Calu3 (cell line): ENCODE measurements at regions not wholly inside any gene's neighbourhood (a gene's known extent, or its start where the extent isn't known, plus 50 kb on each side); places are given as distances from the start of the nearest gene placed in this dataset.
A peak's percentile ranks its signal among the peaks of the same experiment; 100 is the strongest.

Experiments used
- BruUV-seq: library from RNA; stranded (reverse); fragments of 400-500 nt; replicated peaks from 2 replicates; lab custom pipeline; 2021; lab: Mats Ljungman, UMichigan
- CTCF ChIA-PET: fragments of 300-600 bp; sonication (Branson Sonifier 250); formaldehyde crosslinking; loops from one replicate; lab custom pipeline; 2022; ENCODE audit warnings: antibody characterized with exemption; lab: Charles Lee
- DNase-seq: peaks from one replicate; pipeline ENCODE4 v3.0.0; 2022
- H3K27ac Mint-ChIP-seq: one replicate; pipeline ENCODE4 v1.8.0; 2022; ENCODE audit warnings: mixed read lengths; ENCODE audit not compliant: unreplicated experiment
- H3K27me3 Mint-ChIP-seq: one replicate; pipeline ENCODE4 v1.8.0; 2022; ENCODE audit warnings: mixed read lengths; ENCODE audit not compliant: unreplicated experiment
- H3K36me3 Mint-ChIP-seq: one replicate; pipeline ENCODE4 v1.8.0; 2022; ENCODE audit warnings: mild to moderate bottlenecking, moderate library complexity, mixed read lengths; ENCODE audit not compliant: insufficient read depth, unreplicated experiment
- H3K4me1 Mint-ChIP-seq: one replicate; pipeline ENCODE4 v1.8.0; 2022; ENCODE audit warnings: mild to moderate bottlenecking, low read depth, mixed read lengths; ENCODE audit not compliant: unreplicated experiment
- H3K4me3 Mint-ChIP-seq: one replicate; pipeline ENCODE4 v1.8.0; 2022; ENCODE audit warnings: mild to moderate bottlenecking, low read depth, moderate library complexity, mixed read lengths; ENCODE audit not compliant: unreplicated experiment
- H3K9me3 Mint-ChIP-seq: one replicate; pipeline ENCODE4 v1.8.0; 2022; ENCODE audit warnings: low read depth, mixed read lengths; ENCODE audit not compliant: unreplicated experiment
- CTCF ChIP-seq: fragments of 200-600 bp; IDR thresholded peaks from one replicate; pipeline ENCODE4 v1.8.0; 2022; ENCODE audit warnings: antibody characterized with exemption; ENCODE audit not compliant: unreplicated experiment
- intact Hi-C: fragments of 100-400 bp; cut with micrococcal nuclease; formaldehyde crosslinking; loops from one replicate; pipeline ENCODE4 v1.10.0; 2022; ENCODE audit not compliant: unreplicated experiment

GRCh38 chr2:12175323-12175722 lies 428.9 kb downstream of the LPIN1 start:
- intact Hi-C loops, result loop anchor here (10.0 kb wide), 2 partner anchors 311 to 341 kb away; no protein-coding TSS in a partner anchor
- no peak for TF ChIP-seq CTCF
- H3K9me3 Mint-ChIP-seq, result no peaks in the 10 kb centered on the region

GRCh38 chr2:12176623-12177454 lies 430.4 kb downstream of the LPIN1 start:
- Mint-ChIP-seq H3K9me3 (no peaks in the 10 kb centered on the region), H3K36me3 (no peaks in the 10 kb centered on the region), H3K27ac (no peak overlapping the region), H3K4me3 (no peak overlapping the region), H3K4me1 (no peaks in the 10 kb centered on the region), H3K27me3 (peaks cover 47% of the 10 kb centered on the region)
- peak; percentile 48 for DNase-seq
- CTCF ChIA-PET, result no interaction called here
- no peak for TF ChIP-seq CTCF
- BruUV-seq, result no TSS peak
- intact Hi-C loops, result loop anchor here (10.0 kb wide), 2 partner anchors 312 to 342 kb away; no protein-coding TSS in a partner anchor

More at GRCh38 chr2:12175323-12175722, 428.9 kb downstream of the LPIN1 start:
- CTCF ChIA-PET, result no interaction called here
- DNase-seq, result no peak
- Mint-ChIP-seq H3K4me1 (no peaks in the 10 kb centered on the region), H3K4me3 (no peak overlapping the region), H3K27me3 (peaks cover 32% of the 10 kb centered on the region), H3K27ac (no peak overlapping the region), H3K36me3 (no peaks in the 10 kb centered on the region)
- no TSS peak for BruUV-seq

GRCh38 chr2:12177455-12178288 lies 431.2 kb downstream of the LPIN1 start:
- H3K4me3 Mint-ChIP-seq, result no peak overlapping the region
- CTCF ChIA-PET, result no interaction called here
- DNase-seq, result no peak
- no peaks in the 10 kb centered on the region for H3K9me3 Mint-ChIP-seq
- intact Hi-C loops, result loop anchor here (10.0 kb wide), 2 partner anchors 313 to 343 kb away; no protein-coding TSS in a partner anchor
- H3K36me3 Mint-ChIP-seq, result no peaks in the 10 kb centered on the region
- H3K4me1 Mint-ChIP-seq, result no peaks in the 10 kb centered on the region
- H3K27ac Mint-ChIP-seq, result no peak overlapping the region
- no peak for TF ChIP-seq CTCF
- H3K27me3 Mint-ChIP-seq, result peaks cover 48% of the 10 kb centered on the region
- BruUV-seq, result no TSS peak

- no TSS peak for BruUV-seq
- Mint-ChIP-seq H3K36me3 (no peaks in the 10 kb centered on the region), H3K4me3 (no peak overlapping the region), H3K27ac (no peak overlapping the region), H3K27me3 (peaks cover 51% of the 10 kb centered on the region), H3K4me1 (no peaks in the 10 kb centered on the region), H3K9me3 (no peaks in the 10 kb centered on the region)
- intact Hi-C loops, result loop anchor here (10.0 kb wide), 2 partner anchors 314 to 344 kb away; no protein-coding TSS in a partner anchor
- TF ChIP-seq CTCF, result no peak
- no peak for DNase-seq
- CTCF ChIA-PET, result no interaction called here
These were observed 432.1 kb downstream of the LPIN1 start for GRCh38 chr2:12178289-12179080.
